Right ventricle myocardium inferior (tissue), 1 donor: ENCODE measurements at regions not wholly inside any gene's neighbourhood (a gene's known extent, or its start where the extent isn't known, plus 50 kb on each side); places are given as distances from the start of the nearest gene placed in this dataset.
"Not testable (repeated sequence)": the region's sequence is repeated elsewhere in the genome, so short reads cannot be mapped to it uniquely, and the experiment has no call there.

Experiments used
- ATAC-seq: fragments of 200-7000 bp; cut with Tn5 transposase; one replicate; pipeline ENCODE4 v1.9.1; 2020; ENCODE audit warnings: mild to moderate bottlenecking, moderate library complexity
- DNase-seq: peaks from one replicate; pipeline ENCODE4 v3.0.0; 2021; ENCODE audit errors: missing footprints
- intact Hi-C: fragments of 100-400 bp; cut with DNase I; formaldehyde crosslinking; loops from one replicate; pipeline ENCODE4 v1.11.0; 2022
- donor health status: DM: no; HTN: yes; CAD: no; lungs with severe emphysema.

DNA sequence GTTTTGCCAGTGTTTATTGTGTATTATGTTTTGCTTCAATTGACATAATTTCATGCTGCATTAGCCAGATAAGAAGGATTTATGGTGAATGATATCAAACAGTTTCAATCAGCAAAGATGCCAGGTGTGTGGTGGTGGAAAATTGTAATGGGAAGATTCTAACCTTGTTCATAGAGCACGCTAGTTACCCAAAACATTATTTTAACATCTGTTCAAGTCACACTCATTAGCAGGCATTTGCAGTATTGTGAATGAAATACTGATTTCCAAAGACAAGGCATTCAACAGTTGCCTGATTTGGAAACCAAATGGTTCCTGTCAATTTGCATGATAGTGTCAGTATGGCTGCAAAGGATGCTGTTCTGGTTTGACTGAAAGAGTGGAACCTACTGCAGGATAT is 129.7 kb downstream of the EPC1 start:
- no peak for DNase-seq
- no peak for ATAC-seq
- intact Hi-C loops = loop anchor here (10.0 kb wide), 1 partner anchor 352 kb away; no protein-coding TSS in a partner anchor

DNA sequence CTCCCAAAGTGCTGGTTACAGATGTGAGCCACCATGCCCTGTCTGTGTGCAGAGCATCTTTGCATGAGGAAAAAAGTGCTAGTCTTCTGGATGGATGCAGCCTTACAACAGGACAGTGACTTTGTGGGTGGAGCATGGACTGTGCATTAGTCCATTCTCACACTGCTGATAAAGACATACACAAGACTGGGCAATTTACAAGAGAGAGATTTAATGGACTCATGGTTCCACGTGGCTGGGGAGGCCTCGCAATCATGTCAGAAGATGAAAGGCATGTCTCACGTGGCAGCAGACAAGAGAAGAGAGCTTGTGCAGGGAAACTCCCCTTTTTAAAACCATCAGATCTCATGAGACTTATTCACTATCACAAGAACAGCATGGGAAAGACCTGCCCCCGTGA is 133.1 kb downstream of the EPC1 start:
- ATAC-seq, DNase-seq: not testable (repeated sequence)
- intact Hi-C loops = loop anchor here (10.0 kb wide), 1 partner anchor 349 kb away; no protein-coding TSS in a partner anchor

DNA sequence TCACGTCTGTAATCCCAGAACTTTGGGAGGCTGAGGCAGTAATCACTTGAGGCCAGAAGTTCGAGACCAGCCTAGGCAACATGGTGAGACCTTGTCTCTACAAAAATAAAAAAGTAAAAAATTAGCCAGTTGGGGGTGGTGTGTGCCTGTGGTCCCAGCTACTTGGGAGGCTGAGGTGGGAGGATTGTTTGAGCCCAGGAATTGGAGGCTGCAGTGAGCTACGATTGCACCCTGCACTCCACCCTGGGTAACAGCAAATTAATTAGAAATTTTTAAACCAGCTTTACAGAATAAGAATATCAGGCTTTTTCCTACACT is 136.0 kb downstream of the EPC1 start:
- intact Hi-C loops = loop anchor here (10.0 kb wide), 1 partner anchor 346 kb away; no protein-coding TSS in a partner anchor
- DNase-seq (no peak), ATAC-seq (no peak)

DNA sequence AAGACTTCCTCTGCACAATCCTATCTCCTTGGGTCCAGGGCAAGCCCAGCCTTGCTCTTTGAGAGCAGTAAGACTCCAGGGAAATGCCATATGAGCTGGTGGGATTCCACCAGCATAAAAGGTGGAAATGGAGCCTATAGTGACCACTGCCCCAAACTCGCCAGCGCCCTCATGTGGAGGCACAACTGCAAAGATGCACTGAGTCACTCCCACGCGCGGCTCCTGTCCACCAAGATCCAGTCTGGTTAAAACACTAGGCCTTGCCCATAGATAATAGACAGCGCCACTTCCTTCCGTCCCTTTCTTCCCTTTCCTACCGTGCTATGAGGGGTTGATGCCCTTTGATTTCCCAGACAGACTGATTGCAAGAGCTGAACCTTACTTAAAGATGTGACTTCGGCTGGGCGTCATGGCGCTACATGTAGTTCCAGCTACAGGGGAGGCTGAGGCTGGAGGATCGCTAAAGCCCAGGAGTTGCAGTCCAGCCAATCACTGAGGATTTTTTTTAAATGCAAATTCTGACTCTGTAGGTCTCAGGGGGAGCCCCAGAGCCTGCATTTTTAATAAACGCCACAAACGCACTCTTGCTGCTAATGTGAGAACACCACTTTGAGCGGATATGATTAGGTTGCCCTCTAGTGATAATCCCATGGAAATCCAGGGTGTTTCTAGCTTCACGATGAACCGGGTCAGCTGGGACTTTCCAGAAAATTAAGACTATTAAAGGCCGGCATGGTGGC is 136.5 kb downstream of the EPC1 start:
- ATAC-seq (no peak), DNase-seq (no peak)
- intact Hi-C loops = loop anchor here (10.0 kb wide), 1 partner anchor 346 kb away; no protein-coding TSS in a partner anchor

DNA sequence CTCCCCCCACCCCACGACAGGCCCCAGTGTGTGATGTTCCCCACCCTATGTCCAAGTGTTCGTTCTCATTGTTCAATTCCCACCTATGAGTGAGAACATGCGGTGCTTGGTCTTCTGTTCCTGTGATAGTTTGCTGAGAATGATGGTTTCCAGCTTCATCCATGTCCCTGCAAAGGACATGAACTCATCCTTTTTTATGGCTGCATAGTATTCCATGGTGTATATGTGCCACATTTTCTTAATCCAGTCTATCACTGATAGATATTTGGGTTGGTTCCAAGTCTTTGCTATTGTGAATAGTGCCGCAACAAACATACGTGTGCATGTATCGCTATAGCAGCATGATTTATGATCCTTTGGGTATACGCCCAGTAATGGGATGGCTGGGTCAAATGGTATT is 139.0 kb downstream of the EPC1 start:
- intact Hi-C loops, DNase-seq, ATAC-seq: not testable (repeated sequence)

DNA sequence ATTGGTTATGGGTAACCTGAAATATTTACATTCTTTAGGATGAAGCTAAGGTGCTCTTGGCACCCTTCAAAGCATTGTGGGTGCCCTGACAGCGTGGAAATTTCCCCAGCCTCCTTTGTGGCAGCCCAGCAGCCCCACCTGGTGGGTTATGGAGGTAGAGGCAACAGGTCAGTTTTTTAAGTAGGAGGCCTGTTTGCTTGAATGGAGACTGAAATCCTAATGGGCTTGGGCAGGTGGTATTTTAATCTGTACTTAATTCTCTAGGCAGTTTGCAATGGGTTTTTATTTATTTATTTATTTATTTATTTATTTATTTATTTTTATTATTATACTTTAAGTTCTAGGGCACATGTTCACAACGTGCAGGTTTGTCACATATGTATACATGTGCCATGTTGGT is 139.4 kb downstream of the EPC1 start:
- ATAC-seq (no peak), DNase-seq (no peak)
- intact Hi-C loops = no loop called here

DNA sequence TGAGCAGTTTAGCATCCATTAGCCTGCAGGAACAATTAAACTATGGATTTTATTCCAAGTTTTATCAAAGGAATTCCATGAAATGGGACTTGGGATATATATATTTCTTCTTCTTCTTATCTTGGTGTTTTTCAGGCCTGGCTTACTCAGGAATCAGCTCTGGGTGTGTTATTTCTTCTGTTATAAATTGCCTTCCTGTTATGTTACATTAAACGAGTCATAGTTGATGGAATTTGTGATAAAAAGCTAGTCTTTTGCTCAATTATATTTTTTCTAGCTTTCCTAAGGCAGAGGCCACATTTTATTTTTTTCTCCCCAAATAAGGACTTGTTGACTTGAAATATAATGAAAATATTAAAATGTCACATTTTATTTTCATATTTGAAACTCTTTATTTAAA is 141.3 kb downstream of the EPC1 start:
- ATAC-seq (no peak), DNase-seq (no peak)
- intact Hi-C loops = no loop called here

DNA sequence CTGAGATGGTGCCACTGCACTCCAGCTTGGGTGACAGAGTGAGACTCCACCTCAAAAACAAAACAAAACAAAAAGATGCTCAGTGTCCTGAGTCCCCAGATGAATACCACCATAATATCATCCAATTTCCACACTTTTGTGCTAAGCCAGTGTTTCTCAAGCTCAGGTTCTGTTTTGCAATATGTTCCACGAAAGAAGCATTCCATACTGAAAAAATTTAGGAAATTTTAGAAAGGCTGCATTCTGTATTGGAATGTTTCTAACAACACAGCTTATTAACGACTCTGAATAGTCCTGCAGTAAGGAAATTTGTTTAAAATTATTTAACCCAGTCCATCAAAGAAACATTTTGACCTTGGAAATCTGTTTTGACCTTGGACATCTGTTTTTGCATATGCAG is 142.4 kb downstream of the EPC1 start:
- intact Hi-C loops = no loop called here
- no peak for DNase-seq
- no peak for ATAC-seq

DNA sequence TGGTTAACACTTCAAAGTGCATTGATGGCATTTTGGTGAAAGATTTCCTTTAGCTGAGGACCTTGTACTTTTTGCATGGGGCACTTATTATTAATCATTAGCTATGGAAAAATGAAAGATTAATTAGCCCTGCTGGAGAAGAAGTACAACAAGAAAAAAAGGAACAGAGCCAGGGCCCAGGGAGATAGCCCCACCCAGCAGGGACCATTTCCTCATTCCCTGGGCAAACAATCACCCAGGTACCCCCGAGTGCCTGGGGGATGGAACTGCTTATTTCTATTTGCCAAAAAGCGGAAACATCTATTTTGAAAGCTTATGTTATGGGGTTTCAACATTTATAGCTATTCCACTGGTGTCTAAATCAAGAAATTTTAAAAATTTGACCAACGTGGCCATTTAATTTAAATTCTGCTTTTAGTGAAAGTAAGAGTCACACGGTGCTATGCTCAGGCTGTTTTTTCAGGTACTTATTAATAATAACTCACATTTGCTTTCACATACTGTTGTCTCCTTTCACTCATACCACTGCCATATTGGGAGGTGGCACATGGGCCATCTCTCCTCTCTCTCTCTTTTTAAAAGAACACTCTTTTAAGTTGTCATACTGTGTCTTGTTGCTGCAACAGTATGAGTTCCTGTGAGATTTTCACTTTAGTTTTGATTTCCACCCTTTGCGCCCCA is 143.6 kb upstream of the KIF5B start:
- ATAC-seq = no peak
- intact Hi-C loops = no loop called here
- no peak for DNase-seq

DNA sequence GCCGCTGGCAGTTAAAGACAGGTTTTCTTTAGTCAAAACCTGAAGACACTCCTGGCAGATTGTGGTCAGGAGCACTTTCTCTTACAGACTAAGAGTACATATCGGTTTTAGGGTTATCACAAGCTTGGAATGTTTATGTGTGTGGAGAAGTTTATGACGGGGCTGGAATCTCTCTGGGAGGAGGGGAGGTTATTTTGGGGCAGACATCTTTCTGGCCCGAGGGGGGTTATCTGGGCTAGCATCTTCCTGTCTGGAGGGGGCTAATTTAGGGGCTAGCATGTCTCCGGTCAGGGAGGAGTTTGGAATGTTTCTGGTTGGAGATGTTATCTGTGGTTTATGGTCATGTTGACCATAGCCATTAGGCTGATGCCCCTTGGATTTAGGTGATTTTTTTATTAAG is 141.2 kb upstream of the KIF5B start:
- ATAC-seq (no peak), DNase-seq (no peak)
- intact Hi-C loops = no loop called here

DNA sequence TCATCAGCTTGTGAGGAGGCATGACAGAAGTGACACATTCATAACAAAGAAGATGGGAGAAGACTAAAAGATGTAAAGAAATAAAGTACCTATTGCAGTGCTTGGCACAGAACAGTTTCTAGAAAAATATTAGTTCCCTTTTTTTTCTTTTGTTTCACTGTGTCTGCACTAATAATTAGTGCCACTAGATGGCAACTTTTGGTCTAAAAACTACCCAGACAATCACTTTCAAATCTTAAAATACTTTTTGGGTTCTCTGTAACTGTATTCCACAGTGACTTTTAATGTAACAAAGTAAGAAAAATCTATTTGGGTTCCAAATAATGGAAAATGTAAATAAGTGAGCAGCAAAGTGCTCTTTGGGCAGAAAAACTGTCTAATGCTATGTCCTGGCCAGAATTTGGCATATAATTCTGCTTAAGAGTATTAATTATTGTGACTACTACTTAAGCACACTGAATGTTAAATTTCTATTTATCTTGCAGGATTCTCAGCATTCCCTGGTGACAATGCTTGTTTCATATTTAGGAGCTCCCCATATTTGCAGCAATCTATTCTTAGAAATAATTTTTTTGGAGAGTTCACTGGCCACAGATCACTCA is 134.8 kb upstream of the KIF5B start:
- ATAC-seq (no peak), DNase-seq (no peak)
- intact Hi-C loops = loop anchor here (5.0 kb wide), 2 partner anchors 134 to 176 kb away; partner anchors contain the start of gene KIF5B

DNA sequence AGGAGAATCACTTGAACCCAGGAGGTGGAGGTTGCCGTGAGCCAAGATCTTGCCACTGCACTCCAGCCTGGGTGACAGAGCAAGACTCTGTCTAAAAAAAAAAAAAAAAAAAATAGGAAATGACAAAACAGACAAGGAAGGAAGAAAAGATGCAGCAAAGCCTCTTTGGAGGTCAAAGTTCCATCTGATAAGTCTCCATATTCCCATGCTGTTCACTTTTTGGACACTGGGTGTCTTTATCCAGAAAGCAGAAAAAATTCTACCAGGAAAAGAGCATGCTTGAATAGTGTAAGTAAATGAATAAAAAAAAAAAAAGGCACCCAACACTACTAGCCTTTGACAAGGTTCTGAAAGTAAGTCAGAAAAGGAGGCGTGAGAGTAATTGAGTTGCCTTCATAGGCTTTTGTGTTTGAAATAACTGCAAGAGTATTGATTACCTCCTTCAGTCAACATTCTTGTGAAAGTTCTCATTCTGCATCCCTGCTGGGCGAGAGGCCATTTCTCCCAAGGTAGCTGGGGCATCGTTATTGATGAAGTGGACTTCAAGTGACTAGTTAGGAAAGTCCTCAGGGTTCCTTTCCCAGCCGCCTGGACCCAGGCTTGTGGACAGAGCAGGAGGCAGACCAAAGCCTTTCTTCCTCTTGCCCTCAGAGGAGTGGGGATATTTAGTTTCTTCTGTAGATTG is 133.3 kb upstream of the KIF5B start:
- no peak for ATAC-seq
- intact Hi-C loops = loop anchor here (5.0 kb wide), 2 partner anchors 132 to 178 kb away; partner anchors contain the start of gene KIF5B
- DNase-seq = no peak

DNA sequence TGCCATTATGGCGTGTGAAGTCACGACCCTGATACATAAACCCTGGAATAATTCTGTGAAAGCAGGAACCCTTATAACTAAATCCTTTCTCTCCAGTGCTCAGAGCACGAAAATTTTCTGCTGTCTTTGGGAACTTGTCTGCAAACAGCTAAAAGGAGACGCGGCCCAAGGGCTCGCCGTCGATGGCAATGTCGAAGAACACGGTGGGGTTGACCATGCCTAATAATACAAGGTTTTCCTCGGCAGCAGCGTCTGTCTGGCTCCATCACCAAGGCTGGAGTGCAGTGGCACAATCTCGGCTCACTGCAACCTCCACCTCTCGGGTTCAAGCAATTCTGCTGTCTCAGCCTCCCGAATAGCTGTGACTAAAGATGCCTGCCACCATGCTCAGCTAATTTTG is 132.4 kb upstream of the KIF5B start:
- ATAC-seq, intact Hi-C loops, DNase-seq: not testable (repeated sequence)

DNA sequence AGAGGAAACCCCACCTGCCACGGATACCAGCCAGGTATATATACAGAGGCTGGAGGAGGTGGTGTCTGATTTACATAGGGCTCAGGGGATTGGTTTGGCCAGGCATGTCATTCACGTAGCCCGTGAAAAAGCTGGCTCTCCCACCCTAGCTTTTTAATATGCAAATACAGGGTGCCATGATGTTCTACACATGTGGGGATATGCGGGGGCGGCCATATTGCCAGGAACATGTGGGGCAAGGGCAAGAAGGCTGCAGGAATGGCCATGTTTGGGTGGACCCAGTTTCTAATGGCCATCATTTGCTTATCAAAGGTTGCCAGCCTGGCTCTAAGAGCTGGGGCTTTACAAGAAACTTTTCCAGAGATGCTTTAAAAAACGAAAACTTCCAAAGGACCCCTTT is 131.5 kb upstream of the KIF5B start:
- ATAC-seq = no peak
- intact Hi-C loops = no loop called here

DNA sequence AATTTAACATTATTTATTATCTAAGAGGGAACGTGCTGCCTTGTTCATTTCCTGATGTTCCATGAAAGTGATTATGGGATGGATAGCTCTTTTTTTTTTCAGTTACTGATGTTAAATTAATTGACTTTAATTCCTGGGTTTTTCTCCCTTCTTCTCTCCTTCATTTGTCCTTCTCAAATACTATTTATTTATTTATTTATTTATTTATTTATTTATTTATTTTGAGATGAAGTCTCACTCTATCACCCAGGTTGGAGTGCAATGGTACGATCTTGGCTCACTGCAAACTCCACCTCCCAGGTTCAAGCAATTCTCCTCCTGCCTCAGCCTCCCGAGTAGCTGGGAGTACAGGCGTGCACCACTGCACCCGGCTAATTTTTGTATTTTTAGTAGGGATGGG is 127.4 kb upstream of the KIF5B start:
- ATAC-seq, intact Hi-C loops, DNase-seq: not testable (repeated sequence)

More for the DNA sequence above, 131.5 kb upstream of the KIF5B start:
- DNase-seq = no peak

DNA sequence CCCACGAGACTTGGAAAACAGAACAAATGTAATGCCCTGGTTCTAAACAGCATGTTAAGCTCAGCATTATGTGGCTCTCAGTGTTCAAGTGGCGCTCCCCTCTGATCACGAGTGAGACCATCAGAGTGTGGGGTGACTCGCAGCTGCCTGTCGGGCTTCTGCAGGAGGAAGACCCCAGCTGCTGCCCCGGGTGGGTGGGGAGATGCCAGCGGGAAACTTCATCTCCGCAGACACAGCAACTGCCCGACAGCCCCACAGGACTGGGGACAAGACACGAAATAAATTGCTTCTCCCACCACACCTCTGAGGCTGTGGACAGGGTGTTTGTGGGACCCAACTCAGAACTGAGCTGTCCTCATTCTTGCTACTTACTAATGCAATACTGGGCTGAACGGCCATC is 126.3 kb upstream of the KIF5B start:
- no peak for ATAC-seq
- intact Hi-C loops = no loop called here
- no peak for DNase-seq

DNA sequence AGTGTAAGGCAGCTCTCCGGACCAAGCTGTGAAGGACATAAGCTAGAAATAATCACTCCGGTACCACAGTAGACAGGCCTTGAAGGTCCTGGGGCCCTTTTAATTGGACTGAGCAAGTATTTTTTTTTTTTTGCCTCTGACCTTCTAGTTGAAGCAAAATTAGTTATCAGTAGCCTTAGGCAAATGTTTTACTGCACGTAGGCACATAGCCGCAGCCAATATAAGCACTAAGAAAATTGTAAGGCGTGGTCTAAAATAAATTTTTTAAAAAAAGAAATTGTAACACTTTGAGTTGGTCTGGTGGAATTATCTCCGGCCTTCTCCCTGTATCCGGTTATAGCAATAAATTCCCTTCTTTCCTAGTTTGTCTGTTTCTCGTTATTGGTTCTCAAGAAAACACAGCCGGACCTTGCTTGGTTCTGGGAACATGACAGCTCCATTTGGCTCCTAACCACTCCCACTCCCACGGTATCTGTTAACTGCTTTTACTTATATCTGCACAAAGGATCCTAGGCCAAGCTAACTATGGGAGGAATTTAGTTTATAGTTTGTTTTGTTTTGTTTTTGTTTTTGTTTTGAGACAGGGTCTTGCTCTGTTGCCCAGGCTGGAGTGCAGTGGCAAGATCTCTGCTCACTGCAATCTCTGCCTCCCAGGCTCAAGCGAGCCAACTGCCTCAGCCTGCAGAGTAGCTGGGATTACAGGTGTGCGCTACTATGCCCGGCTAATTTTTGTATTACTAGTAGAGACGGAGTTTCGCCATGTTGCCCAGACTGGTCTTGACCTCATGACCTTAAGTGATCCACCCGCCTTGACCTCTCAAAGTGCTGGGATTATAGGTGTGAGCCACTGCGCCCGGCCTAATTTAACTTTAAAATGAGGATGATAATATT is 124.4 kb upstream of the KIF5B start:
- ATAC-seq (no peak), DNase-seq (no peak)
- intact Hi-C loops = no loop called here

DNA sequence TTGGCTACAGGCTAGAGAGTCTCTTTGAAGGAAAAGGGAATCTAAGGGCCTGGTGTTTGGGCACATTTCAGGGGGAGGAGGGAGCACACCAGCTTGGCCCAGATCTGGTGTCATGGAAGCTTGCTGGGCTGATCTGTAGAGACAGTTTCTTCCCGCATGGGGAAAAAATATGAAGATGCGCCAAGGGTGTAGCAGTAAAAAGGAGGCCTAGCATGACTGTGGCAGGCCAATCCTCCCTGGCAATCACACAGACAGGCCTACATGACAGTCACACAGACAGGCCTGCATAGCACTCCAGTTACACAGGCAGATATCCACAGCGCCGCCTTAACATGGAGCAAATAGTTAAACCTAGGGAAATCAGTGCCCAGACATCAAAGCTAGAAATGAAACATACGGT is 123.6 kb upstream of the KIF5B start:
- intact Hi-C loops = no loop called here
- ATAC-seq (no peak), DNase-seq (no peak)
